ENCODE measurements at regions not wholly inside any gene's neighbourhood (a gene's known extent, or its start where the extent isn't known, plus 50 kb on each side); places are given as distances from the start of the nearest gene placed in this dataset.

DNA sequence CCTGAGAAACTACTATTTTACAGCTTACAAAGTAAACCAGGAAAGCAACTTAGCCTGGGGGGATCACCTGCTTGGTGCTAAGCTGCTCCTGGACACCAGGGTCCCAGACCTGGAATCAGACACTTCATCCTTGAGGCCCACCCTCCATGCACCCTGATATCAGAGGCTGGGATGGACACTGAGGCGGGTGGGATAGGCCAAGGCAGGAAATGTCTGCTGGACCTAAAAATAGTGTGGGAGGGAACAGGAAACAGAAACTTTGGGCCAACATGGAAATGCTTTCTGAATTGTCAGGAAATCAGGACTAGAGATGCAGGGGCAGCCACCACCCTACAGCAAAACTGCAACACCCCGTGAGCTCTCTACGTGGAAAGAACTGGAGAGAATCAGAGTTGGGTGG is 101.5 kb upstream of the PODXL start:
- no peaks in the 10 kb centered on the region for H3K79me2 ChIP-seq (ENCODE audit: insufficient read depth, low read length)
- no peaks in the 10 kb centered on the region for H3K4me1 ChIP-seq (ENCODE audit: insufficient read depth, low read length, poor library complexity, severe bottlenecking)
- H3K36me3 ChIP-seq (ENCODE audit: insufficient read depth, low read length) = no peaks in the 10 kb centered on the region
- no peaks in the 10 kb centered on the region for H3K27me3 ChIP-seq (ENCODE audit: insufficient read depth, low read length, poor library complexity, severe bottlenecking)
- H3K9me3 ChIP-seq (ENCODE audit: insufficient read depth, low read depth, low read length) = no peaks in the 10 kb centered on the region
- no peak overlapping the region for H3K4me2 ChIP-seq (ENCODE audit: low read depth, low read length, poor library complexity, severe bottlenecking)
- TF ChIP-seq EZH2phosphoT487 (IDR thresholded peaks at IDR 0.05; ENCODE audit: borderline replicate concordance) = no peak
- TF ChIP-seq, protein P1, sequence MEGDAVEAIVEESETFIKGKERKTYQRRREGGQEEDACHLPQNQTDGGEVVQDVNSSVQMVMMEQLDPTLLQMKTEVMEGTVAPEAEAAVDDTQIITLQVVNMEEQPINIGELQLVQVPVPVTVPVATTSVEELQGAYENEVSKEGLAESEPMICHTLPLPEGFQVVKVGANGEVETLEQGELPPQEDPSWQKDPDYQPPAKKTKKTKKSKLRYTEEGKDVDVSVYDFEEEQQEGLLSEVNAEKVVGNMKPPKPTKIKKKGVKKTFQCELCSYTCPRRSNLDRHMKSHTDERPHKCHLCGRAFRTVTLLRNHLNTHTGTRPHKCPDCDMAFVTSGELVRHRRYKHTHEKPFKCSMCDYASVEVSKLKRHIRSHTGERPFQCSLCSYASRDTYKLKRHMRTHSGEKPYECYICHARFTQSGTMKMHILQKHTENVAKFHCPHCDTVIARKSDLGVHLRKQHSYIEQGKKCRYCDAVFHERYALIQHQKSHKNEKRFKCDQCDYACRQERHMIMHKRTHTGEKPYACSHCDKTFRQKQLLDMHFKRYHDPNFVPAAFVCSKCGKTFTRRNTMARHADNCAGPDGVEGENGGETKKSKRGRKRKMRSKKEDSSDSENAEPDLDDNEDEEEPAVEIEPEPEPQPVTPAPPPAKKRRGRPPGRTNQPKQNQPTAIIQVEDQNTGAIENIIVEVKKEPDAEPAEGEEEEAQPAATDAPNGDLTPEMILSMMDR (conservative IDR thresholded peaks at IDR 0.05; ENCODE audit: low read length) = no peak
- H3K9me2 ChIP-seq (replicated peaks; ENCODE audit: low read depth, low read length) = no peaks in the 10 kb centered on the region
- no peak overlapping the region for H3K9ac ChIP-seq (ENCODE audit: low read depth, low read length, poor library complexity, severe bottlenecking)
- H3K4me3 ChIP-seq (ENCODE audit: low read length, poor library complexity, severe bottlenecking) = no peak overlapping the region
- H3F3A ChIP-seq (ENCODE audit: low read depth) = no peaks in the 10 kb centered on the region
- no peaks in the 10 kb centered on the region for H4K20me1 ChIP-seq (ENCODE audit: insufficient read depth, low read length, poor library complexity, severe bottlenecking)
- H2AFZ ChIP-seq (ENCODE audit: low read length) = no peak overlapping the region

DNA sequence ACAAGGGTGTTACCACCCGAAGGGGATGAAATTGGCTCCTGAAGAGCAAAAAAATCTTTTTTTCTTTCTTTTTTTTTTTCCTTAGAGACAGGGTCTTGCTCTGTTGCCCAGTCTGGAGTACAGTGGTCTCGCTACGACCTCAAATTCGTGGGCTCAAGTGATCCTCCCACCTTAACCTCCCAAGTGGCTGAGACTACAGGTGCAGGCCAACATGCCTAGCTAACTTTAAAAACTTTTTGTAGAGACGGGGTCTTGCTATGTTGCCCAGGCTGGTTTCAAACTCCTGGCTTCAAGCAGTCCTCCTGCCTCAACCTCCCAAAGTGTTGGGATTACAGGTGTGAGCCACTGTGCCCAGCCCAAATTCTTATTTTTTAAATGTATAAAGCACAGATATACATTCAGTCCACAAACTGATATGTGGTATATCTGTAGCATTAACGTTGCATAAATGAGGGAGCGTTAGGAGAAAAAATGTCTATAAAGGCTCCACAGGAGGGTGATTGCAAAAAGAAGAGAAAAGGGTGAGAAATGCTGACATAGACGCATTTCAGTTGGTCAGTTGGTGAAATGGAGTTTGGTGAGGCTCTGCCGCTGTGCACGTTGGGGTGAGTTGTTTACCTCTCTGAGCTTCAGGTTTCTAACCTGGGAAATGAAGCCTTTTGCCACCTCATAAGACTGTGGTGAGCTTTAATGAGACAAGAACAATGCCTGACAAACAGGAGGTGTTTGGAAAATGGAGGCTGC is 100.7 kb upstream of the PODXL start:
- TF ChIP-seq, protein P1 (conservative IDR thresholded peaks at IDR 0.05; ENCODE audit: low read length) = no peak
- TF ChIP-seq EZH2phosphoT487 (IDR thresholded peaks at IDR 0.05; ENCODE audit: borderline replicate concordance) = no peak
- Histone ChIP-seq H3K9me3 (ENCODE audit: insufficient read depth, low read depth, low read length) (no peaks in the 10 kb centered on the region), H3K4me2 (ENCODE audit: low read depth, low read length, poor library complexity, severe bottlenecking) (no peak overlapping the region), H3K9ac (ENCODE audit: low read depth, low read length, poor library complexity, severe bottlenecking) (no peak overlapping the region), H3F3A (ENCODE audit: low read depth) (no peaks in the 10 kb centered on the region), H3K79me2 (ENCODE audit: insufficient read depth, low read length) (no peaks in the 10 kb centered on the region), H3K4me3 (ENCODE audit: low read length, poor library complexity, severe bottlenecking) (no peak overlapping the region), H3K36me3 (ENCODE audit: insufficient read depth, low read length) (no peaks in the 10 kb centered on the region), H3K4me1 (ENCODE audit: insufficient read depth, low read length, poor library complexity, severe bottlenecking) (no peaks in the 10 kb centered on the region), H3K27me3 (ENCODE audit: insufficient read depth, low read length, poor library complexity, severe bottlenecking) (no peaks in the 10 kb centered on the region), H2AFZ (ENCODE audit: low read length) (no peak overlapping the region), H3K9me2 (replicated peaks; ENCODE audit: low read depth, low read length) (no peaks in the 10 kb centered on the region), H4K20me1 (ENCODE audit: insufficient read depth, low read length, poor library complexity, severe bottlenecking) (no peaks in the 10 kb centered on the region)

DNA sequence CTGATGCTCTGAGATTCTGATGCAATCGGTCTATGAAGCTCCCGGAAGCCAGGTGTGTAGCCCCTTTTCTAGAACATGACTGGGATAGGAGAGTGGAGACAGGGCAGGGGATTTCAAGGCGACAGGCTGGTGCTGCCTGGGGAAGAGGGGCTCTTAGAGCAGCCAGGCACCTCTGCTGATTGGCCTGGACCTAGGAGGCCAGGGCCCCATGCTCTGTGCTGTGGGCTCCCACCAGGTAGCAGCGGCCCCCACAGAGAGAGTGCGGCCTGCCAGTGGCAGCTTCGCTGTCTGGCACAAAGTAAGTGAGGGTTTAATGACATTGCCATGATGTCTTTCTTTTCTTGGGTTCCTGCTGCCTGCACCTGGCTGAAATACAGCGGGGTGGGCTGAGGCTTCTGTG is 99.4 kb upstream of the PODXL start:
- no peak overlapping the region for H3K4me2 ChIP-seq (ENCODE audit: low read depth, low read length, poor library complexity, severe bottlenecking)
- no peak overlapping the region for H3K4me3 ChIP-seq (ENCODE audit: low read length, poor library complexity, severe bottlenecking)
- no peaks in the 10 kb centered on the region for H3K9me2 ChIP-seq (replicated peaks; ENCODE audit: low read depth, low read length)
- no peaks in the 10 kb centered on the region for H3K9me3 ChIP-seq (ENCODE audit: insufficient read depth, low read depth, low read length)
- no peak overlapping the region for H2AFZ ChIP-seq (ENCODE audit: low read length)
- no peaks in the 10 kb centered on the region for H3K4me1 ChIP-seq (ENCODE audit: insufficient read depth, low read length, poor library complexity, severe bottlenecking)
- no peaks in the 10 kb centered on the region for H3F3A ChIP-seq (ENCODE audit: low read depth)
- no peaks in the 10 kb centered on the region for H3K79me2 ChIP-seq (ENCODE audit: insufficient read depth, low read length)
- H3K27me3 ChIP-seq (ENCODE audit: insufficient read depth, low read length, poor library complexity, severe bottlenecking) = no peaks in the 10 kb centered on the region
- no peaks in the 10 kb centered on the region for H3K36me3 ChIP-seq (ENCODE audit: insufficient read depth, low read length)
- TF ChIP-seq EZH2phosphoT487 (IDR thresholded peaks at IDR 0.05; ENCODE audit: borderline replicate concordance) = no peak
- TF ChIP-seq, protein P1 (conservative IDR thresholded peaks at IDR 0.05; ENCODE audit: low read length) = no peak
- no peak overlapping the region for H3K9ac ChIP-seq (ENCODE audit: low read depth, low read length, poor library complexity, severe bottlenecking)
- no peaks in the 10 kb centered on the region for H4K20me1 ChIP-seq (ENCODE audit: insufficient read depth, low read length, poor library complexity, severe bottlenecking)
